Ishikawa (cell line): ENCODE measurements at regions not wholly inside any gene's neighbourhood (a gene's known extent, or its start where the extent isn't known, plus 50 kb on each side); places are given as distances from the start of the nearest gene placed in this dataset.

Experiments
- CEBPB ChIP-seq: IDR thresholded peaks from 2 replicates; pipeline ENCODE4 v1.6.1; 2012
- CREB1 ChIP-seq: IDR thresholded peaks from 2 replicates; pipeline ENCODE4 v1.6.1; 2012; ENCODE audit warnings: low read depth
- EGR1 ChIP-seq: IDR thresholded peaks from 2 replicates; pipeline ENCODE4 v1.6.1; 2012
- EP300 ChIP-seq: IDR thresholded peaks from 2 replicates; pipeline ENCODE4 v1.6.1; 2012; ENCODE audit warnings: borderline replicate concordance
- FOXM1 ChIP-seq: IDR thresholded peaks from 2 replicates; pipeline ENCODE4 v1.6.1; 2012; ENCODE audit warnings: low read depth, borderline replicate concordance
- NFIC ChIP-seq: IDR thresholded peaks from 2 replicates; pipeline ENCODE4 v1.6.1; 2012
- RAD21 ChIP-seq: IDR thresholded peaks from 2 replicates; pipeline ENCODE4 v1.6.1; 2012; ENCODE audit warnings: low read depth
- TAF1 ChIP-seq: IDR thresholded peaks from 2 replicates; pipeline ENCODE4 v1.6.1; 2012; ENCODE audit warnings: low read depth, mild to moderate bottlenecking
- TCF12 ChIP-seq: IDR thresholded peaks from 2 replicates; pipeline ENCODE4 v1.6.1; 2012; ENCODE audit warnings: low read depth
- TEAD4 ChIP-seq: IDR thresholded peaks from 2 replicates; pipeline ENCODE4 v1.6.1; 2012
- YY1 ChIP-seq: IDR thresholded peaks from 2 replicates; pipeline ENCODE4 v1.6.1; 2012; ENCODE audit warnings: low read depth
- ZBTB7A ChIP-seq: IDR thresholded peaks from 2 replicates; pipeline ENCODE4 v1.6.1; 2012; ENCODE audit warnings: low read depth
- TF ChIP-seq, protein P1 (sequence below): IDR thresholded peaks from 2 replicates; pipeline ENCODE4 v1.6.1; 2012; ENCODE audit warnings: low read depth, mild to moderate bottlenecking
- TF ChIP-seq, protein P2 (sequence below): IDR thresholded peaks from 2 replicates; pipeline ENCODE4 v1.6.1; 2012

DNA sequence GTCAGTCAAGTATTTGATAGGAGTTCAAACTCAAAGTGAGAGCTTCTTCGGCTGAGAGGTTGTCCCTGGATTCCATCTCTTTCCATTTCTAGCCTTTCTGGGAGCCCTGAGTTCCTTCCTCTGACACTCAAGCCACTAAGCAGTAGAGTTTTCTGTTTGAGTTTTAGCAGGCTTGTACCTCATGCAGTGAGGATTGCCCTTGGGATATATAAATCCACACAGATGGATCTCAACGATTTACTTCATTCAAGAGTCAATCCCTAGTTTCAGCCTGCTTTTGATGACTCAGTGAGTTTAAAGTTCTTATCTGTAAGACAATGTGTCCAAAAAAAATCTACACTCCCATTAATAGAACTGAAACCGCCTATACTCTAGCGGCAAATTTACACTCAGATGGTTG, 2240.9 kb upstream of the WWC1 start:
- TF ChIP-seq, protein P1, sequence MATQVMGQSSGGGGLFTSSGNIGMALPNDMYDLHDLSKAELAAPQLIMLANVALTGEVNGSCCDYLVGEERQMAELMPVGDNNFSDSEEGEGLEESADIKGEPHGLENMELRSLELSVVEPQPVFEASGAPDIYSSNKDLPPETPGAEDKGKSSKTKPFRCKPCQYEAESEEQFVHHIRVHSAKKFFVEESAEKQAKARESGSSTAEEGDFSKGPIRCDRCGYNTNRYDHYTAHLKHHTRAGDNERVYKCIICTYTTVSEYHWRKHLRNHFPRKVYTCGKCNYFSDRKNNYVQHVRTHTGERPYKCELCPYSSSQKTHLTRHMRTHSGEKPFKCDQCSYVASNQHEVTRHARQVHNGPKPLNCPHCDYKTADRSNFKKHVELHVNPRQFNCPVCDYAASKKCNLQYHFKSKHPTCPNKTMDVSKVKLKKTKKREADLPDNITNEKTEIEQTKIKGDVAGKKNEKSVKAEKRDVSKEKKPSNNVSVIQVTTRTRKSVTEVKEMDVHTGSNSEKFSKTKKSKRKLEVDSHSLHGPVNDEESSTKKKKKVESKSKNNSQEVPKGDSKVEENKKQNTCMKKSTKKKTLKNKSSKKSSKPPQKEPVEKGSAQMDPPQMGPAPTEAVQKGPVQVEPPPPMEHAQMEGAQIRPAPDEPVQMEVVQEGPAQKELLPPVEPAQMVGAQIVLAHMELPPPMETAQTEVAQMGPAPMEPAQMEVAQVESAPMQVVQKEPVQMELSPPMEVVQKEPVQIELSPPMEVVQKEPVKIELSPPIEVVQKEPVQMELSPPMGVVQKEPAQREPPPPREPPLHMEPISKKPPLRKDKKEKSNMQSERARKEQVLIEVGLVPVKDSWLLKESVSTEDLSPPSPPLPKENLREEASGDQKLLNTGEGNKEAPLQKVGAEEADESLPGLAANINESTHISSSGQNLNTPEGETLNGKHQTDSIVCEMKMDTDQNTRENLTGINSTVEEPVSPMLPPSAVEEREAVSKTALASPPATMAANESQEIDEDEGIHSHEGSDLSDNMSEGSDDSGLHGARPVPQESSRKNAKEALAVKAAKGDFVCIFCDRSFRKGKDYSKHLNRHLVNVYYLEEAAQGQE, result no peak
- TF ChIP-seq ZBTB7A, result no peak
- no peak for TF ChIP-seq FOXM1
- no peak for TF ChIP-seq CREB1
- TF ChIP-seq YY1, result no peak
- TF ChIP-seq, protein P2, sequence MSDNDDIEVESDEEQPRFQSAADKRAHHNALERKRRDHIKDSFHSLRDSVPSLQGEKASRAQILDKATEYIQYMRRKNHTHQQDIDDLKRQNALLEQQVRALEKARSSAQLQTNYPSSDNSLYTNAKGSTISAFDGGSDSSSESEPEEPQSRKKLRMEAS, result no peak
- no peak for TF ChIP-seq CEBPB
- TF ChIP-seq EP300, result no peak
- no peak for TF ChIP-seq TCF12
- no peak for TF ChIP-seq NFIC
- no peak for TF ChIP-seq RAD21
- no peak for TF ChIP-seq TAF1
- no peak for TF ChIP-seq TEAD4
- TF ChIP-seq EGR1, result no peak
